SU-DHL-6 (cell line): ENCODE measurements at regions not wholly inside any gene's neighbourhood (a gene's known extent, or its start where the extent isn't known, plus 50 kb on each side); places are given as distances from the start of the nearest gene placed in this dataset.

Experiments used
- H2AFZ ChIP-seq: fragments of 200-600 bp; sonication (generic); 2 replicates; pipeline ENCODE4 v1.6.1; 2014; ENCODE audit warnings: low read depth, mild to moderate bottlenecking, moderate library complexity, mixed read lengths, antibody characterized with exemption, low read length; ENCODE audit not compliant: severe bottlenecking
- H3F3A ChIP-seq: fragments of 200-600 bp; shearing (Covaris generic); 2 replicates; pipeline ENCODE4 v1.6.0; 2016; ENCODE audit warnings: antibody characterized with exemption, mild to moderate bottlenecking; ENCODE audit not compliant: insufficient read depth
- H3K27ac ChIP-seq: fragments of 200-600 bp; sonication (generic); 2 replicates; pipeline ENCODE4 v1.5.1; 2016; ENCODE audit warnings: low read depth, mild to moderate bottlenecking, low read length, moderate library complexity, mixed read lengths
- H3K27me3 ChIP-seq: fragments of 200-600 bp; sonication (generic), shearing (Covaris generic); 2 replicates; pipeline ENCODE4 v1.6.0; 2014; ENCODE audit warnings: mild to moderate bottlenecking, low read length
- H3K36me3 ChIP-seq: fragments of 200-600 bp; sonication (generic); 2 replicates; pipeline ENCODE4 v1.6.1; 2014; ENCODE audit warnings: mild to moderate bottlenecking, low read length, mixed read lengths
- H3K4me2 ChIP-seq: fragments of 300-600, 200-600 bp; shearing (Covaris generic), sonication (generic); 2 replicates; pipeline ENCODE4 v1.6.0; 2014; ENCODE audit warnings: low read length, low read depth, mild to moderate bottlenecking; ENCODE audit not compliant: poor library complexity, severe bottlenecking
- H3K4me3 ChIP-seq: fragments of 200-600 bp; sonication (generic); 2 replicates; pipeline ENCODE4 v1.5.1; 2014; ENCODE audit warnings: antibody characterized with exemption, low read length, mild to moderate bottlenecking, mixed read lengths; ENCODE audit not compliant: insufficient read depth, poor library complexity, severe bottlenecking
- H3K79me2 ChIP-seq: fragments of 200-600 bp; sonication (generic); 2 replicates; pipeline ENCODE4 v1.6.1; 2014; ENCODE audit warnings: mild to moderate bottlenecking, low read length, moderate library complexity; ENCODE audit not compliant: insufficient read depth
- H3K9ac ChIP-seq: fragments of 200-600 bp; sonication (generic); 2 replicates; pipeline ENCODE4 v1.7.0; 2014; ENCODE audit warnings: mild to moderate bottlenecking, low read length
- H3K9me2 ChIP-seq: fragments of 200-600 bp; sonication (generic); replicated peaks from 2 replicates; pipeline ENCODE4 v1.6.1; 2014; ENCODE audit warnings: low read length; ENCODE audit not compliant: insufficient read depth
- H3K9me3 ChIP-seq: fragments of 200-600 bp; sonication (generic); 2 replicates; pipeline ENCODE4 v1.6.1; 2014; ENCODE audit warnings: low read length, mixed read lengths; ENCODE audit not compliant: insufficient read depth
- H4K20me1 ChIP-seq: fragments of 200-600 bp; sonication (generic); 2 replicates; pipeline ENCODE4 v1.6.1; 2014; ENCODE audit warnings: low read depth, mild to moderate bottlenecking, antibody characterized with exemption, low read length, moderate library complexity, mixed read lengths
- CTCF ChIP-seq: fragments of 200-600 bp; sonication (generic); IDR thresholded peaks from one replicate; pipeline ENCODE4 v1.5.1; 2017; ENCODE audit warnings: antibody characterized with exemption, mild to moderate bottlenecking, low read length, moderate library complexity; ENCODE audit not compliant: insufficient read depth, poor library complexity, severe bottlenecking
- EZH2phosphoT487 ChIP-seq: fragments of 200-600 bp; sonication (generic), shearing (Covaris generic); conservative IDR thresholded peaks from 2 replicates; pipeline ENCODE4 v1.6.1; 2018; ENCODE audit warnings: mild to moderate bottlenecking, antibody characterized with exemption, low read length, moderate library complexity, mixed read lengths

GRCh38 chr5:136613230-136613629, 247.9 kb upstream of the TRPC7 start:
- Histone ChIP-seq H3K27me3 (no peaks in the 10 kb centered on the region), H2AFZ (no peak overlapping the region), H3K4me3 (no peak overlapping the region), H3K4me2 (no peak overlapping the region), H3F3A (no peaks in the 10 kb centered on the region), H3K79me2 (no peaks in the 10 kb centered on the region), H4K20me1 (no peaks in the 10 kb centered on the region), H3K9me3 (no peaks in the 10 kb centered on the region), H3K27ac (no peak overlapping the region), H3K36me3 (no peaks in the 10 kb centered on the region), H3K9me2 (no peaks in the 10 kb centered on the region), H3K9ac (no peak overlapping the region)
- no peak for TF ChIP-seq EZH2phosphoT487
- no peak for TF ChIP-seq CTCF

- Histone ChIP-seq H3K36me3 (no peaks in the 10 kb centered on the region), H3F3A (no peaks in the 10 kb centered on the region), H3K27me3 (no peaks in the 10 kb centered on the region), H3K27ac (no peak overlapping the region), H3K9me3 (peaks cover 4% of the 10 kb centered on the region; the same call in 1 of the 2 replicates), H3K9me2 (no peaks in the 10 kb centered on the region), H3K4me3 (no peak overlapping the region), H3K9ac (no peak overlapping the region), H4K20me1 (no peaks in the 10 kb centered on the region), H2AFZ (no peak overlapping the region), H3K79me2 (no peaks in the 10 kb centered on the region), H3K4me2 (no peak overlapping the region)
- TF ChIP-seq EZH2phosphoT487 (no peak), CTCF (no peak)
Observed at GRCh38 chr5:136605638-136606037, 240.3 kb upstream of the TRPC7 start.

- TF ChIP-seq EZH2phosphoT487, result no peak
- no peak for TF ChIP-seq CTCF
- H3K4me2 ChIP-seq, result no peak overlapping the region
- H3F3A ChIP-seq, result no peaks in the 10 kb centered on the region
- H3K9me2 ChIP-seq, result no peaks in the 10 kb centered on the region
- H3K36me3 ChIP-seq, result no peaks in the 10 kb centered on the region
- no peaks in the 10 kb centered on the region for H3K79me2 ChIP-seq
- H3K9me3 ChIP-seq, result peaks cover 4% of the 10 kb centered on the region; the same call in 1 of the 2 replicates
- H3K9ac ChIP-seq, result no peak overlapping the region
- H3K4me3 ChIP-seq, result no peak overlapping the region
- H3K27me3 ChIP-seq, result no peaks in the 10 kb centered on the region
- H2AFZ ChIP-seq, result no peak overlapping the region
- no peak overlapping the region for H3K27ac ChIP-seq
- H4K20me1 ChIP-seq, result no peaks in the 10 kb centered on the region
Observed at GRCh38 chr5:136600306-136600705, 235.0 kb upstream of the TRPC7 start.
